ENCODE measurements at regions not wholly inside any gene's neighbourhood (a gene's known extent, or its start where the extent isn't known, plus 50 kb on each side); places are given as distances from the start of the nearest gene placed in this dataset.
"Not testable (repeated sequence)": the region's sequence is repeated elsewhere in the genome, so short reads cannot be mapped to it uniquely, and the experiment has no call there.

- DNase-seq = not testable (repeated sequence)
These were observed 264.0 kb downstream of the SMARCA2 start for GRCh38 chr9:2279138-2279537.

- DNase-seq = no peak
These were observed 266.1 kb downstream of the SMARCA2 start for GRCh38 chr9:2281031-2281802.

- DNase-seq = no peak
These were observed 266.6 kb downstream of the SMARCA2 start for GRCh38 chr9:2281803-2282185.

GRCh38 chr9:2284770-2285169, 269.6 kb downstream of the SMARCA2 start:
- no peak for DNase-seq

- no peak for DNase-seq
These were observed 270.5 kb downstream of the SMARCA2 start for GRCh38 chr9:2285416-2286332.

GRCh38 chr9:2286333-2286705, 271.2 kb downstream of the SMARCA2 start:
- DNase-seq = no peak

GRCh38 chr9:2286825-2287455, 271.8 kb downstream of the SMARCA2 start:
- DNase-seq = no peak

GRCh38 chr9:2288309-2288708, 273.2 kb downstream of the SMARCA2 start:
- no peak for DNase-seq

GRCh38 chr9:2289263-2289662, 274.1 kb downstream of the SMARCA2 start:
- DNase-seq = no peak

GRCh38 chr9:2290382-2290781, 275.2 kb downstream of the SMARCA2 start:
- DNase-seq = no peak

- no peak for DNase-seq
These were observed 277.0 kb downstream of the SMARCA2 start for GRCh38 chr9:2291980-2292704.

GRCh38 chr9:2292733-2293132, 277.6 kb downstream of the SMARCA2 start:
- no peak for DNase-seq

GRCh38 chr9:2297771-2298170, 282.6 kb downstream of the SMARCA2 start:
- DNase-seq = no peak

- DNase-seq = no peak
These were observed 283.1 kb downstream of the SMARCA2 start for GRCh38 chr9:2298217-2298616.

GRCh38 chr9:2299156-2299842, 284.2 kb downstream of the SMARCA2 start:
- no peak for DNase-seq

GRCh38 chr9:2299843-2300205, 284.7 kb downstream of the SMARCA2 start:
- no peak for DNase-seq

- no peak for DNase-seq
These were observed 285.2 kb downstream of the SMARCA2 start for GRCh38 chr9:2300325-2300724.

GRCh38 chr9:2302606-2303005, 287.5 kb downstream of the SMARCA2 start:
- DNase-seq = no peak

- DNase-seq = no peak
These were observed 287.9 kb downstream of the SMARCA2 start for GRCh38 chr9:2303056-2303455.

- no peak for DNase-seq
These were observed 292.3 kb downstream of the SMARCA2 start for GRCh38 chr9:2307480-2307879.

- DNase-seq = no peak
These were observed 296.8 kb downstream of the SMARCA2 start for GRCh38 chr9:2311920-2312319.

GRCh38 chr9:2313512-2313911, 298.4 kb downstream of the SMARCA2 start:
- no peak for DNase-seq
